IPS DF 6.9 (cell line): ENCODE measurements at regions not wholly inside any gene's neighbourhood (a gene's known extent, or its start where the extent isn't known, plus 50 kb on each side); places are given as distances from the start of the nearest gene placed in this dataset.
A peak's percentile ranks its signal among the peaks of the same experiment; 100 is the strongest.

ENCODE experiments used
- DNase-seq: peaks from one replicate; pipeline ENCODE4 v3.0.0-alpha.2; 2013; ENCODE audit warnings: low read depth, low spot score
- H3K27ac ChIP-seq: one replicate; pipeline ENCODE4 v1.5.1; 2013; ENCODE audit warnings: low read length, control low read depth
- H3K27me3 ChIP-seq: 2 replicates; pipeline ENCODE4 v1.6.1; 2013; ENCODE audit warnings: mild to moderate bottlenecking, low read length; ENCODE audit not compliant: control insufficient read depth, insufficient read depth
- H3K36me3 ChIP-seq: 2 replicates; pipeline ENCODE4 v1.6.1; 2013; ENCODE audit warnings: low read length; ENCODE audit not compliant: control insufficient read depth, insufficient read depth
- H3K4me1 ChIP-seq: 2 replicates; pipeline ENCODE4 v1.6.1; 2013; ENCODE audit warnings: low read length; ENCODE audit not compliant: control insufficient read depth, insufficient read depth
- H3K4me3 ChIP-seq: 2 replicates; pipeline ENCODE4 v1.5.1; 2013; ENCODE audit warnings: mild to moderate bottlenecking, low read length
- H3K9me3 ChIP-seq: 2 replicates; pipeline ENCODE4 v1.6.1; 2013; ENCODE audit warnings: low read length, inconsistent platforms; ENCODE audit not compliant: control insufficient read depth, insufficient read depth
- WGBS: extraction: QIAGEN DNeasy Blood & Tissue Kit; methylation state at CpG from one replicate; pipeline ENCODE4 v1.1.7; 2013; ENCODE audit warnings: mixed read lengths, missing lambda C conversion rate; ENCODE audit not compliant: insufficient read length, insufficient coverage; 5-methylcytosine and 5-hydroxymethylcytosine counted together

DNA sequence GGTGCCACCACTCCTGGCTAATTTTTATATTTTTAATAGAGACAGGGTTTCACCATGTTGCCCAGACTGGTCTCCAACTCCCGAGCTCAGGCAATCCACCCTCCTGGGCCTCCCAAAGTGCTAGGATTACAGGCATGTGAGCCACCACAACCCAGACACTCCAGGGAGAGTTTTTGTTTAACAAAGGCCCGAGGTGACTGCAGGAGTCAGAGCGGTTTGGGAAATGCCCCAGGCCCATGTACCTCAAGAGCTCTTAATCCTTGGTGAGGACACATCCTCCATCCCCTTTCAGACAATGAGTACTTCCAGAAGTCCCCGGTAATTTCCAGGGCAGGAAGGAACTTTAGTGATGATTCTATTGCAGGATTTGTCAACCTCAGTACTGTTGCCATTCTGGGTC, 176.0 kb downstream of the ESRRB start:
- no peak overlapping the region for H3K4me3 ChIP-seq
- WGBS = no CpG with 5 or more reads among the region's 4 CpGs
- peaks cover 5% of the 10 kb centered on the region; the same call in 1 of the 2 replicates for H3K4me1 ChIP-seq
- no peaks in the 10 kb centered on the region for H3K36me3 ChIP-seq
- no peak overlapping the region for H3K27ac ChIP-seq
- no peaks in the 10 kb centered on the region for H3K27me3 ChIP-seq
- H3K9me3 ChIP-seq = no peaks in the 10 kb centered on the region
- no peak for DNase-seq

DNA sequence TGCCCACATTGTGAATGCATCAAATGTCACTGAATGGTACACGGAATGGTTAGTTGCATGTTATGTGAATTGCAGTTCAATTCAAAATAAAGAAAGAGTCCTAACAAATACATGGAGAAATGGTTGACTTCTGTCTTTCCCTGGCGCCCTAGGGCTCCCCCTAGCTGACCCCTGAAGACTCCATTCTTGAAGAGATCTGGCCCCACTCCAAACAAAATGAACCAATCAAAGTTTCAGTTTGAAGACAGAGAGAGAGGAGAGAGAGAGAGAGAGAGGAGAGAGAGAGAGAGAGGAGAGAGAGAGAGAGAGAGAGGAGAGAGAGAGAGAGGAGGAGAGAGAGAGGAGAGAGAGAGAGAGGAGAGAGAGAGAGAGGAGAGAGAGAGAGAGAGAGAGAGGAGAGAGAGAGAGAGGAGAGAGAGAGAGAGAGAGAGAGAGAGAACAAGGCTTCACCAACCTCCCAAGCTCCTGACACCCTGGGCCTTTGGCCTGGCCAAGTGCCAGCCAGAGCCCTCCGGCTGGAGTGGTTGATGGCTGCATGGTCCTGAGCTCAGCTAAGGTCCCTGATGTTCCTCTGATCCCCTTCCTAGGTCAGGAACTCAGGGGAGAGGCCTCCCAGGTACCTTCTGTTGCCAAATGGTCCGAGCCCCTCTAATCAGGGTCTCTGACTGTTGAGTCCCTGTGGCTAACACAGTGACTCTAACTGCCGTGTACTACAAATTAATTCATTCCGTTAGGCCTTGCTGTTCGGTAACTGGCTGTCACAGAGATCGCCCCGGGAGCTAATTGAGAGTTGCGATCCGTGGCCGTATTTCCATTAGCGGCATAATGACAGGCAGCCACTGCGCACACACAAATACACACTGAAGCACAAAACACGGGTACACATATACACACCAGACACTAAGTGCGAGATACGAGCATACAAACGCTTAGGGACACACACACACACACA, 188.8 kb downstream of the ESRRB start:
- DNase-seq = peak; percentile 27
- Histone ChIP-seq H3K27ac (no peak overlapping the region), H3K27me3 (no peaks in the 10 kb centered on the region), H3K4me1 (no peaks in the 10 kb centered on the region), H3K4me3 (no peak overlapping the region), H3K9me3 (no peaks in the 10 kb centered on the region; the same call in 1 of the 2 replicates), H3K36me3 (no peaks in the 10 kb centered on the region)
- no CpG with 5 or more reads among the region's 18 CpGs for WGBS

DNA sequence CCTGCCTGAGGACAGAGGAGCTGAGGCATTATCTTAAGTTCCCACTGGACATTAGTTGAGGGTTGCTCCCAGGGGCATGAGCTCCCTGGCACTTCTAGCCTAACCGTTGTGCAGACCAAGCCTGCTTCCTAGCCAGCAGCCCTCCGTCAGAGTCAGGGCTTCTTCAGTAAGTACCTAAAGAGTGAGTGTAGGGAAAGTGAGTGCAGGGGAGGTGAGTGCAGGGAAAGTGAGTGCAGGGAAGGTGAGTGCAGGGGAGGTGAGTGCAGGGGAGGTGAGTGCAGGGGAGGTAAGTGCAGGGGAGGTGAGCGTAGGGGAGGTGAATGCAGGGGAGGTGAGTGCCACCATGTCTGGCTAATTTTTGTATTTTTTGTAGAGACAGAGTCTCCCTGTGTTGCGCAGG, 190.5 kb downstream of the ESRRB start:
- no CpG with 5 or more reads among the region's 4 CpGs for WGBS
- H3K36me3 ChIP-seq = no peaks in the 10 kb centered on the region
- H3K4me3 ChIP-seq = no peak overlapping the region
- no peaks in the 10 kb centered on the region; the same call in 1 of the 2 replicates for H3K9me3 ChIP-seq
- H3K27me3 ChIP-seq = no peaks in the 10 kb centered on the region
- H3K27ac ChIP-seq = no peak overlapping the region
- no peak for DNase-seq
- H3K4me1 ChIP-seq = no peaks in the 10 kb centered on the region

DNA sequence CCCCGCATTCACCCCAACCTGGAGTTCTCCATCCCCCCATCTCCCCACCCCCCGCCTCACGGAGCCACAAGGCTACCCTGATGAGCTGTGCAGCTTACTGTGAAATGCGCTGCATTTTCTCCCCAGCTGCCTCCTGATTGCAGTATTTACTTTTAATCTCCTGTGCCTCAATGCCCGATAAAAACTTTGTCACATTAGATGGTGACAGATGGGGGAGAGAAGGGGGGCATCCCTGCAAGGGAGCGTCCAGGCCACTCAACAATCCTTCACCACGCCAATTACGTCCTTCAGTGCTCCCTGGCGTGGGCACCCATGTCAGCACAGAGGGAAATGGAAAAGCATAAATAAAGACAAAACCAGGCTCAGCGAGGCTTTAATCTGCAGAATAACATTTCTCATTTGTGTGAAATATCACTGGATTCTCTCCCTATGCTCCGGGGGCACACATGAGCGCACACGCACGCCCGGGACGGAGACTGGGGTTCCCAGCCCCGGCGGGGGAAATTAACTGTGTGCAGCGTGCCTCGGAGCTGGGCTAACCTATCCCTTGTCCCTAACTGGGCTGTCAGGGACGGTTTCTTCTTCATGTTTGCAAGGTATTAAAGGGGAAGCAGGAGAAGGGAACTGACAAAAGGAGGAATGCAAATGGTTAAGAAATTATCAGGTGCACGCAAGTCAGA, 186.7 kb upstream of the VASH1 start:
- H3K4me1 ChIP-seq = no peaks in the 10 kb centered on the region
- no peak overlapping the region for H3K27ac ChIP-seq
- H3K36me3 ChIP-seq = no peaks in the 10 kb centered on the region
- WGBS = no CpG with 5 or more reads among the region's 22 CpGs
- H3K4me3 ChIP-seq = no peak overlapping the region
- H3K27me3 ChIP-seq = no peaks in the 10 kb centered on the region
- no peaks in the 10 kb centered on the region for H3K9me3 ChIP-seq
- no peak for DNase-seq

DNA sequence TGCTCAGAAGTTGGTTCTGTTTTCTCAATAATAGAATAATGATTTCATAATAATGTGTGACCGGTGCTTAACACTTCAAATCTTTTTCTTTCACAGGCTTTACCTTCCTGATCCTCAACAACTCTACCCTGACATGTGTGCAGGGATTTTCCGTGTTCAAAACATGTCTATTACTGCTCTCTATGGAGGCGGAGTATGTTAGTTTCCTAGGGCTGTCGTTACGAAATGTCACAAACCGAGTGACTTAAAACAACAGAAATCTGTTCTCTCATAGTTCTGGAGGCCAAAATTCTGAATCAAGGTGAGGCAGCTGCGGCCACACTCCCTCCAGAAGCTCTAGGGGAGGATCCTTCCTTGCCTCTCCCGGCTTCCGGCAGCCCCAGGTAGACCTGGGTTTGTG, 186.2 kb upstream of the VASH1 start:
- Histone ChIP-seq H3K4me1 (no peaks in the 10 kb centered on the region), H3K9me3 (no peaks in the 10 kb centered on the region), H3K4me3 (no peak overlapping the region), H3K36me3 (no peaks in the 10 kb centered on the region), H3K27ac (no peak overlapping the region), H3K27me3 (no peaks in the 10 kb centered on the region)
- DNase-seq = no peak
- WGBS = no CpG with 5 or more reads among the region's 9 CpGs

DNA sequence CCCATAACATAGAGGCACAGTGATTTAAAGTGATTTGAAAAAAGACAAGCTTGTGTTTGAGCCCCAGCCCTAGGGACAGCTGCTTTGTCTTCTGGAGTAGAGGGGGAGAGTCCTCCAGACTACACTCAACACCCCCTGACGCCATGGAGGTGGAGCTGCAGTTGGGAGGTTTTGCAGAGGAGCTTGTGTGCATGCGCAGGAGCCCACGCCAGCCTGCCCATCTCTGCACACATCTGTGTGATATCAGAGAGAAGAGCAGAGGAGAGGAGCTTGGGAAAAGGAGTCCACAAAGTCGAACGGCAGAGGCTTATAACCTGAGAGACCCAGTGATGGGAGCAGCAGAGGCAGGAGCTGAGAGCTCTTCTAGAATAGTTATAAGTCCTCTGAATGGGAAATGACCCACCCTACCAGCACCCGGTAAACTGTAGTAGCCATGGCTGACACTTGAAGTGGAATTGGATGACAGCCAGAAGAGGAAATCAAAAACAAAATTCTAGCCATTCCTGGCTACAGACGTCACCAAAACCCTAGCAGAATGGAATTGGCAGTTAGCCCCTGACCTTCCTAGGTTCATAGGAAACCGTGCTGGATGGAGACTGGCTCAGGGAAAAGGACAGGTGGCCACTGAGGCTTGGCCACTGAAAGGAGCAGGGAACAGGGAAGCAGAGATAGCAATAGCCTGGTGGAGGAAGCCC, 185.1 kb upstream of the VASH1 start:
- Histone ChIP-seq H3K36me3 (no peaks in the 10 kb centered on the region), H3K9me3 (no peaks in the 10 kb centered on the region), H3K27me3 (no peaks in the 10 kb centered on the region), H3K4me3 (no peak overlapping the region), H3K27ac (no peak overlapping the region), H3K4me1 (no peaks in the 10 kb centered on the region)
- no CpG with 5 or more reads among the region's 8 CpGs for whole genome bisulfite sequencing
- no peak for DNase-seq

DNA sequence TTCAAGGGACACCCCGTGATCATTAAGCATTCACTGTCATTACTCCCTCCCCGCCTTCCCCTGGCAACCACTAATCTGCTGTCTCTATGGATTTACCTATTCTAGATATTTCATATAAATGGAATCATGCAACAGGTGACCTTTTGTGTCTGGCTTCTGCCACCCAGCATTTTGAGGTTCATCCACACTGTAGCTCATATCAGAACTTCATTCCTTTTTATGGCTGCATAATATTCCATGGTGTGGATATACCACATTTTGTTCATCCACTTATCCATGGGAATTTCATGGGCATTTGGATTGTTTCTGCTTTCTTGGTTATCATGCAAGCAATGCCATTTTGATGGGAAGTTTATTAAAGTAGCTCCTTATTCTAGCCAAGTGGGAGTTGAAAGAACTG, 184.2 kb upstream of the VASH1 start:
- no peak for DNase-seq
- Histone ChIP-seq H3K4me1 (no peaks in the 10 kb centered on the region), H3K27me3 (no peaks in the 10 kb centered on the region), H3K9me3 (no peaks in the 10 kb centered on the region), H3K4me3 (no peak overlapping the region), H3K36me3 (no peaks in the 10 kb centered on the region), H3K27ac (no peak overlapping the region)
- no CpG with 5 or more reads among the region's 2 CpGs for WGBS

DNA sequence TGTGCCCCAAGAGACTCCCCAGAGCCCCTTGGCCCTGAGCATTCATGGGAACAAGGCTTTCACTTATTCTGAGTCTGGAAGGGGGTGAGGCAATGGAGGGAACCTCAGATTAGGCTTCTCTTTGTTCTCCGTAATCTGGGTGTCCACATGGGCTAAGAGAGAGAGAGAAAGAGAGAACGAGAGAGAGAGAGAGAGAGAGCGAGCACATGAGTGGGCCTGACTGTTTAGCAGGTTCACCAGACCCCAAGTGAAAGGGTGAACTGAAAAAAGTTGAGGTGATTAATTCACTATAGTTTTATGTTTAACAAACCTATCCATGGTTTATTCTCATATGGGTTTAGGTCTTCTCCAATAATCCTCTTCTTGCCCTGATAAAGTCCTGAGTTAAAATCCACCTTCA, 183.4 kb upstream of the VASH1 start:
- no peaks in the 10 kb centered on the region for H3K4me1 ChIP-seq
- no CpG with 5 or more reads among the region's 3 CpGs for WGBS
- no peak overlapping the region for H3K4me3 ChIP-seq
- H3K27ac ChIP-seq = no peak overlapping the region
- no peaks in the 10 kb centered on the region for H3K36me3 ChIP-seq
- no peak for DNase-seq
- no peaks in the 10 kb centered on the region for H3K9me3 ChIP-seq
- no peaks in the 10 kb centered on the region for H3K27me3 ChIP-seq

DNA sequence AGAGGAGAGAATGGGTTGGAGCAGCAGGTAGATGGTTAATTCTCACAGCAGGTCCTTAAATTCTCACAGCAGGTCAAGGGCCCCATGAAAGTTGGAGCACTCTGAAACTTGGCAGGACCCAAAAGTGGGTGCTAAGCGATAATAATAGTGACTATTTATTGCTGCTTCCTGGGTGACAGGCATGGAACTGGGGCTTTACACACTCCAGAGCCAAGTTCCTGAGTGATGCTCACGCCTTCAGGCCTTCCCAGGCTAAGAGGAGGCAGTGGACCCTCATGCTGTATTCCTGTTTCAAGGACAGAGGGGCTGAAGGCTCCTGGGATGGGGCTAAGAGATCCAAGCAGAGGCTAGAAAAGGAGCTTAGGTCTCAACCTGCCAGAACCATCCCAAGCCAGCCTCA, 180.9 kb upstream of the VASH1 start:
- Histone ChIP-seq H3K4me3 (no peak overlapping the region), H3K27ac (no peak overlapping the region), H3K36me3 (no peaks in the 10 kb centered on the region), H3K9me3 (no peaks in the 10 kb centered on the region), H3K27me3 (no peaks in the 10 kb centered on the region), H3K4me1 (no peaks in the 10 kb centered on the region)
- DNase-seq = no peak
- WGBS = no CpG with 5 or more reads among the region's 2 CpGs

DNA sequence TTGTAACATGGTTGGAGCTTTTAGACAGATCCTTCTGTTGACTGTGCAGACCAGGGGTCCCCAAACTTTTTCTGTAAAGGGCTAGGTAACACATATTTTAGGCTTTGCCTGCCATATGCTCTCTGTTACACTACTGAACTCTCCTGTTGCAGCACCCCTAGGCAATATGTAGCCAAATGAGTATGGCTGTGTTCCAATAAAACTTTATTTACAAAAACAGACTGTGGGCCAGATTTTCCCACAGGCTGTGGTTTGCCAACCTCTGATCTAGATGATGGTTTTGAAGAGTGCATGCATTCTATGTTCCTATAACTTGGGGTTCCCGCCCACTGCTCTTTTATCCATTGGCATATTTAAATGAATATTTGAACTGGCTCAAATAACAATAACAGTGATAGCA, 180.3 kb upstream of the VASH1 start:
- Histone ChIP-seq H3K27ac (no peak overlapping the region), H3K4me1 (no peaks in the 10 kb centered on the region), H3K27me3 (no peaks in the 10 kb centered on the region), H3K4me3 (no peak overlapping the region), H3K9me3 (no peaks in the 10 kb centered on the region), H3K36me3 (no peaks in the 10 kb centered on the region)
- WGBS = no CpG with 5 or more reads among the region's 1 CpG
- no peak for DNase-seq
